ENCODE measurements at regions not wholly inside any gene's neighbourhood (a gene's known extent, or its start where the extent isn't known, plus 50 kb on each side); places are given as distances from the start of the nearest gene placed in this dataset.

- Histone ChIP-seq H3K4me2 (ENCODE audit: low read depth, low read length) (no peak overlapping the region), H3F3A (ENCODE audit: insufficient read depth, low read length) (no peaks in the 10 kb centered on the region), H4K20me1 (ENCODE audit: insufficient read depth, low read length) (no peaks in the 10 kb centered on the region), H3K9me3 (replicated peaks; ENCODE audit: insufficient read depth, low read length) (no peaks in the 10 kb centered on the region), H2AFZ (ENCODE audit: low read length) (no peak overlapping the region), H3K4me1 (ENCODE audit: low read length) (no peaks in the 10 kb centered on the region), H3K36me3 (replicated peaks; ENCODE audit: insufficient read depth, low read length) (no peaks in the 10 kb centered on the region), H3K27me3 (replicated peaks; ENCODE audit: insufficient read depth, low read length) (no peaks in the 10 kb centered on the region), H3K4me3 (ENCODE audit: low read length) (no peak overlapping the region), H3K9ac (ENCODE audit: low read length) (no peak overlapping the region), H3K79me2 (ENCODE audit: low read length) (no peaks in the 10 kb centered on the region), H3K9me2 (replicated peaks; ENCODE audit: insufficient read depth, low read length) (no peaks in the 10 kb centered on the region), H3K27ac (ENCODE audit: low read length) (no peak overlapping the region)
- no peak for DNase-seq
- no peak for TF ChIP-seq EZH2 (optimal IDR thresholded peaks at IDR 0.05; ENCODE audit: low read depth, low read length)
- TF ChIP-seq EZH2phosphoT487 (IDR thresholded peaks at IDR 0.05; ENCODE audit: low read length) = no peak
- no peak for TF ChIP-seq CTCF (IDR thresholded peaks at IDR 0.05; ENCODE audit: low read length)
Observed at GRCh38 chr3:152031321-152031720, 157.9 kb downstream of the SUCNR1 start.

GRCh38 chr3:152037297-152037696 lies 163.9 kb downstream of the SUCNR1 start:
- no peaks in the 10 kb centered on the region for H3F3A ChIP-seq (ENCODE audit: insufficient read depth, low read length)
- no peaks in the 10 kb centered on the region for H3K79me2 ChIP-seq (ENCODE audit: low read length)
- no peaks in the 10 kb centered on the region for H3K9me3 ChIP-seq (replicated peaks; ENCODE audit: insufficient read depth, low read length)
- no peak for DNase-seq
- H3K4me2 ChIP-seq (ENCODE audit: low read depth, low read length) = no peak overlapping the region
- H3K27me3 ChIP-seq (replicated peaks; ENCODE audit: insufficient read depth, low read length) = no peaks in the 10 kb centered on the region
- no peaks in the 10 kb centered on the region for H3K9me2 ChIP-seq (replicated peaks; ENCODE audit: insufficient read depth, low read length)
- no peak overlapping the region for H3K27ac ChIP-seq (ENCODE audit: low read length)
- H2AFZ ChIP-seq (ENCODE audit: low read length) = no peak overlapping the region
- H3K4me1 ChIP-seq (ENCODE audit: low read length) = peaks cover 5% of the 10 kb centered on the region; the same call in 1 of the 2 replicates
- H3K36me3 ChIP-seq (replicated peaks; ENCODE audit: insufficient read depth, low read length) = no peaks in the 10 kb centered on the region
- H3K4me3 ChIP-seq (ENCODE audit: low read length) = no peak overlapping the region
- TF ChIP-seq CTCF (IDR thresholded peaks at IDR 0.05; ENCODE audit: low read length) (no peak), EZH2 (optimal IDR thresholded peaks at IDR 0.05; ENCODE audit: low read depth, low read length) (no peak), EZH2phosphoT487 (IDR thresholded peaks at IDR 0.05; ENCODE audit: low read length) (no peak)
- no peaks in the 10 kb centered on the region for H4K20me1 ChIP-seq (ENCODE audit: insufficient read depth, low read length)
- no peak overlapping the region for H3K9ac ChIP-seq (ENCODE audit: low read length)

- TF ChIP-seq EZH2phosphoT487 (IDR thresholded peaks at IDR 0.05; ENCODE audit: low read length) = no peak
- TF ChIP-seq CTCF (IDR thresholded peaks at IDR 0.05; ENCODE audit: low read length) = no peak
- Histone ChIP-seq H3K79me2 (ENCODE audit: low read length) (no peaks in the 10 kb centered on the region), H3K4me2 (ENCODE audit: low read depth, low read length) (no peak overlapping the region), H3K27me3 (replicated peaks; ENCODE audit: insufficient read depth, low read length) (no peaks in the 10 kb centered on the region), H3K36me3 (replicated peaks; ENCODE audit: insufficient read depth, low read length) (no peaks in the 10 kb centered on the region), H4K20me1 (ENCODE audit: insufficient read depth, low read length) (no peaks in the 10 kb centered on the region), H3F3A (ENCODE audit: insufficient read depth, low read length) (no peaks in the 10 kb centered on the region), H3K9me2 (replicated peaks; ENCODE audit: insufficient read depth, low read length) (no peaks in the 10 kb centered on the region), H3K9me3 (replicated peaks; ENCODE audit: insufficient read depth, low read length) (no peaks in the 10 kb centered on the region), H3K4me1 (ENCODE audit: low read length) (peaks cover 5% of the 10 kb centered on the region; the same call in 1 of the 2 replicates), H3K27ac (ENCODE audit: low read length) (no peak overlapping the region), H2AFZ (ENCODE audit: low read length) (no peak overlapping the region), H3K9ac (ENCODE audit: low read length) (no peak overlapping the region), H3K4me3 (ENCODE audit: low read length) (no peak overlapping the region)
- DNase-seq = no peak
Observed at GRCh38 chr3:152037953-152038352, 164.5 kb downstream of the SUCNR1 start.

All from MM.1S (cell line).